ENCODE measurements at regions not wholly inside any gene's neighbourhood (a gene's known extent, or its start where the extent isn't known, plus 50 kb on each side); places are given as distances from the start of the nearest gene placed in this dataset.

- intact Hi-C loops (cut with DNase I; ENCODE audit: low total_unique reads): no loop called here
- Histone ChIP-seq H3K4me1 (peaks cover 0 to 10% (median 2%) of the 10 kb centered on the region in 4 donors), H3K27me3 (no peaks in the 10 kb centered on the region), H3K27ac (no peak overlapping the region), H3K36me3 (no peaks in the 10 kb centered on the region), H3K9me3 (no peaks in the 10 kb centered on the region), H3K4me3 (no peak overlapping the region)
- no peak for DNase-seq
- TF ChIP-seq CTCF (IDR thresholded peaks at IDR 0.05): no peak
These were observed 190.1 kb downstream of the ZNF621 start for GRCh38 chr3:40714771-40715345.

- TF ChIP-seq CTCF (IDR thresholded peaks at IDR 0.05): no peak
- H3K27ac ChIP-seq: no peak overlapping the region
- H3K36me3 ChIP-seq: no peaks in the 10 kb centered on the region
- H3K4me3 ChIP-seq: no peak overlapping the region
- intact Hi-C loops (cut with DNase I; ENCODE audit: low total_unique reads): no loop called here
- H3K9me3 ChIP-seq: no peaks in the 10 kb centered on the region
- H3K27me3 ChIP-seq: no peaks in the 10 kb centered on the region
- DNase-seq: no peak
- peaks cover 0 to 10% (median 2%) of the 10 kb centered on the region in 4 donors for H3K4me1 ChIP-seq
These were observed 190.8 kb downstream of the ZNF621 start for GRCh38 chr3:40715551-40715950.

GRCh38 chr3:40717471-40717870, 192.7 kb downstream of the ZNF621 start:
- no peak for DNase-seq
- Histone ChIP-seq H3K27ac (no peak overlapping the region), H3K4me1 (peaks cover 0 to 10% (median 2%) of the 10 kb centered on the region in 4 donors), H3K4me3 (no peak overlapping the region), H3K27me3 (no peaks in the 10 kb centered on the region), H3K36me3 (no peaks in the 10 kb centered on the region), H3K9me3 (no peaks in the 10 kb centered on the region)
- no peak for TF ChIP-seq CTCF (IDR thresholded peaks at IDR 0.05)
- intact Hi-C loops (cut with DNase I; ENCODE audit: low total_unique reads): no loop called here

- Histone ChIP-seq H3K4me3 (no peak overlapping the region), H3K4me1 (peaks cover 0 to 6% (median 1%) of the 10 kb centered on the region in 4 donors), H3K36me3 (no peaks in the 10 kb centered on the region), H3K27me3 (no peaks in the 10 kb centered on the region), H3K27ac (no peak overlapping the region), H3K9me3 (no peaks in the 10 kb centered on the region)
- no peak for TF ChIP-seq CTCF (IDR thresholded peaks at IDR 0.05)
- DNase-seq: no peak
- intact Hi-C loops (cut with DNase I; ENCODE audit: low total_unique reads): no loop called here
These were observed 193.4 kb downstream of the ZNF621 start for GRCh38 chr3:40718209-40718608.

GRCh38 chr3:40718681-40719080, 193.9 kb downstream of the ZNF621 start:
- no peak overlapping the region for H3K27ac ChIP-seq
- TF ChIP-seq CTCF (IDR thresholded peaks at IDR 0.05): no peak
- H3K4me3 ChIP-seq: no peak overlapping the region
- H3K36me3 ChIP-seq: no peaks in the 10 kb centered on the region
- peaks cover 0 to 1% (median 0%) of the 10 kb centered on the region in 4 donors for H3K4me1 ChIP-seq
- no peaks in the 10 kb centered on the region for H3K27me3 ChIP-seq
- intact Hi-C loops (cut with DNase I; ENCODE audit: low total_unique reads): no loop called here
- DNase-seq: no peak
- no peaks in the 10 kb centered on the region for H3K9me3 ChIP-seq
